ENCODE measurements at regions not wholly inside any gene's neighbourhood (a gene's known extent, or its start where the extent isn't known, plus 50 kb on each side); places are given as distances from the start of the nearest gene placed in this dataset.
"Not testable (repeated sequence)": the region's sequence is repeated elsewhere in the genome, so short reads cannot be mapped to it uniquely, and the experiment has no call there.

DNA sequence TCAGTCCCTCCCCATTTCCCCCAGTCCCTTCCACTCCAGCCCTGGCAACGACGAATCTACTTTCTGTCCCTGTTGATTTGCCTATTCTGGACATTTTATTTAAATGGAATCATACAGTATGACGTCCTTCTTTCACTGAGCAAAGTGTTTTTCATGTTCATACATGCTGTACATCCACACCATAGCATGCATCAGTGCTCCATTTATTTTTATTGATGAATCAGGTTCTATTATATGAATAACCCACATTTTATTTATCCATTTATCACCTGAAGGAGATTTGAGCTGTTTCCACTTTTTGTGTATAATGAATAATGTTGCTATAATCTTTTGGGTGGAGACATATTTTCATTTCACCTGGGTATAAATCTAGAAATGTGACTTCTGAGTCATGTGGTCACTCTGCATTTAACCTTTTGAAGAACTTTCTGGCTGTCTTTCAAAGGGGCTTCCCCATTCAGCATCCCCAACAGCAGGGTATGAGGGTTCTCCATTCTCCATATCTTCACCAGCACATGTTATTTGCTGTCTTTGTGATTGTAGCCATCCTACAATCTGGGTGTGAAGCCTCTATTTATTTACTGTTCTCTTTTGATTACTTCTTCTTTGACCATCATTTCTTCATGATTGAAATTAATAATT is 531.7 kb downstream of the ETS1 start:
- in situ Hi-C loops (cut with HindIII; ENCODE audit: low sequenced_read_pairs): no loop called here

DNA sequence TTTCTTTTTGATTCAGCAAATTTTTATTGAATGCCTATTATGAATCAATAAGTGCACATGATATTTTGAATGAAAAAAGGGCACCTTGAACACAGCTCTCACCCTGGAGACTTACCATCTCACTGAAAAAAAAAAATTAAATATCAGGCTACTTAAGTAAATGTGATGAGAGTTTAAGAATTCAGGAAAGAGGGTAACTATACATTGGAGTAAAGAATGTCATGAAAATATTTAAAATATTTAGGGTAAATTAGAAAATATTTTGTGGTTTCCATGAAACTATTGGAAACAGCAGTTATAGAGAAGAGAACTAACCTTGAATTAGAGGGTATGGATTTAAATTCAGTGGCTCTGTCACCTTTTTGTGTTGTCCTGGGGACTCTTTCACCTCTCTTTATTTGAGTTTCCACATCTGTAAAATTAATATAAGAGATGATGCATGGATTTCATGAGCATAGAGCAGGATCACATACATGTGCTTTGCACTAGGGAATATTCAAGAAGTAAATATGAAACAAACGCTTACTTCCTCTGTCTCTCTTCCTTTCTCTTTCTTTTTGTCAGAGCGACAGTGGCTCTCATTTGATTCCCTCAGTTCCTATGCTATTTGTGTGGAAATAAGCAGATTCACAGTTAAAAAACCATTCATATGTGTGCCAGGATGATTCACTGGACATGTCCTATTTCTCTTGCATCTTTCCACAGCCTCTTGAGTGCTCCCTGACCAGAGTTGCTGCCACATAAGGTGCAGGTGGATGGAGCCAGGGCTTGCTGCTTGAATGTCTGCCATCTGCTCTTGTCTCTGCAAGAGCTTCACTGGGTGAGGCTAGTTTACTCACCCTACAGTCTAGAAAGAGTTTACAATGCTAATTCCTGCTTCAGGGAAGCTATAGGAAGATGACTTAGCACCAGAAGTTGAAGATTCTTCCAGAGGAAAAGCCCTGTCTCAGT is 533.1 kb downstream of the ETS1 start:
- in situ Hi-C loops (cut with HindIII; ENCODE audit: low sequenced_read_pairs): no loop called here

- in situ Hi-C loops (cut with HindIII; ENCODE audit: low sequenced_read_pairs): no loop called here
Measured at GRCh38 chr11:128052912-128053641, 534.3 kb downstream of the ETS1 start.

DNA sequence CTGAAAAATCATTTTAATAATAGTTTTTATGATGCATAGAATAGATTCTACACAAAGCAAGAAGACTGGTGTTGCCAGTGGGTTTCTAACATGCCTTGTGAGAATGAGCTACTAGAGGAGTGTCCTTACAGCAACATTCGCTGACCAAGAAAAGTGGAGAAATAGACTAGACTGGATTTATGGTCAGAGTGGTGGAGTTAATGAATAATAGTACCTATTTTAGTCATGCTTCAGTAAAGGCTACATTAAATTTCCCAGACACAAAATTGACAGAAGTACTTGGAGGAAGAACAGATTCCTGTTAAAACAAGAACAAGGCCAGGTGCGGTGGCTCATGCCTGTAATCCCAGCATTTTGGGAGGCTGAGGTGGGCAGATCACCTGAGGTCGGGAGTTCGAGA is 539.2 kb downstream of the ETS1 start:
- in situ Hi-C loops (cut with HindIII; ENCODE audit: low sequenced_read_pairs): no loop called here

DNA sequence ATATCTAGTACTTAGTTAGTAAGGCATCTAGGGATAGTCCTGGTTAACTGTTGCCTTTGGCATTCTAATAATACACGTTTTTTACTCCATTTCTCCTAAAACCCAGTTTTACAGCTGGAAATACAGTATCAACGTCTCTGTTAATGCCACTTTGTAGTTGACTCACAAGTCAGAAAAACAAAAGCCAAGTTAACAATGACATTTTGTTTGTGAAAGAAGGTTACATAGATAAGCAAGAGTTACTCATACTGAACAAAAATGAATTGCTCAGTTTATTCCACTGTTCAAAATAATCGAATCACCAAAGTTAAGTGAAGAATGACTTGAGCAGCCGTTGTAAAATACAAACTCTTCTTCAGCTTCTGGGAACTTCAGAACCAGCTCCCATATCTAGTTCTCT is 540.3 kb downstream of the ETS1 start:
- in situ Hi-C loops (cut with HindIII; ENCODE audit: low sequenced_read_pairs): no loop called here

GRCh38 chr11:128046213-128046612 is 541.1 kb downstream of the ETS1 start:
- in situ Hi-C loops (cut with HindIII; ENCODE audit: low sequenced_read_pairs): no loop called here

GRCh38 chr11:128045094-128045725 is 542.1 kb downstream of the ETS1 start:
- in situ Hi-C loops (cut with HindIII; ENCODE audit: low sequenced_read_pairs): no loop called here

DNA sequence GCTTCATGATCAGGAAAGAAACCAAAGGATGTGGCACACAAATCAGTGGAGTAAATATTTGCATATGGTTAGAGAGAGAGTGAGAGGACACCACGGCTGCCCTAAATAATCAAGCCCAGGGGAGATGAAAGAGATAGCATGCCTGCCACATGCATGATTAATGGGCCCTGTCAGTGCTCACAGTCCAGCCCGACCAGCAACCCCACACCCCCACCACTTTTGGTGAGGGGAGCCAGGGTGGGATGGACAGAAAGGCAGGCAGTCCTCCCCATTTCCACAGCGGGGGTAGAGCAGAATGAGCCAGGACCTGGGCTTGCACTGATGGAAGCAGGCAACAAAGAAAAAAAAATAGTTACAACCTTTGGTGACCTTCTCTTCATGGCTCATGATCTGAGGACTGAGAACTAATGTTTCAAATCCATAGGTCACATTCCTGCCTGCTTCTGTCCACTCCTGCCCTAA is 545.0 kb downstream of the ETS1 start:
- in situ Hi-C loops (cut with HindIII; ENCODE audit: low sequenced_read_pairs): no loop called here

- in situ Hi-C loops (cut with HindIII; ENCODE audit: low sequenced_read_pairs): no loop called here
Measured at GRCh38 chr11:128040603-128041002, 546.8 kb downstream of the ETS1 start.

DNA sequence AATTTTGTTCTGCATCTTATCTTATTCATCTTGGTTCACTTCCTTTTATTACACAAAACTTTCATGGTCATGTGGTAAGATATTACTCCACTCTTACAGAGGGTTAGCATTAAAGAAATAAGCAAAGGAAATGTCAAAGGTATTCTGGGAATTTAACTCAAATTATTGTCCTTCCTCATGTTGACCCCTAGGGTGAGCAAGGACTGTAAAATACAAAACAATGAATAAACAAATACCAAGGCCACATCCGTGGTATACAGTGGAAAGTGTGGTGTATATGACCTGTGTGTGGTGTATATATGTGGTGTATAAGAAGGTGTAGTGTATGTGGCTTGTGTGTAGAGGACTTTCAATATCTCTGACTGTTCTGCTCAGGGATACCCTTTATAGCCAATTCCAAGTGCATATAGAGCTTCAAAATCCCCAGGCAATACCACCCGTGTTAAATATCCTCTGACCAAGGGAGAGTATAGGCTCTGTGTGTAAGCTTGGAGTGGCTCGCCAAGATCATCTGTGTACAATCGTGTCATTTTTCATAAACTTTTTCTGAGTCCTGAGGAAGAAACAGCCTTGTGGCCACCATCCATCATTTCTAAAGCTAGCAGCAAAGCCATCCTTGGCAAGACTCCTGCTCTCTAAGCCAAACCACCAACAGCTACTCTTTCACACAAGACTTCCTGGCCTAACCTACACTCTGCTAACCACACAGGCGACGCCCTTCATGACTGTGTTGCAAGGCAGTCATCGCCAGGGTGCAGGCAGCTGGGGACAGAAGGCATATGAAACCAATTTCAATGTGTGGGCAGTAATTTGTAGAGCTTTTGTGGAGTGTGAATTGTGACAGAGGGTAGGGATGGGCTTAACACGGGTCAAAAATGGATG is 548.0 kb downstream of the ETS1 start:
- in situ Hi-C loops (cut with HindIII; ENCODE audit: low sequenced_read_pairs): no loop called here

DNA sequence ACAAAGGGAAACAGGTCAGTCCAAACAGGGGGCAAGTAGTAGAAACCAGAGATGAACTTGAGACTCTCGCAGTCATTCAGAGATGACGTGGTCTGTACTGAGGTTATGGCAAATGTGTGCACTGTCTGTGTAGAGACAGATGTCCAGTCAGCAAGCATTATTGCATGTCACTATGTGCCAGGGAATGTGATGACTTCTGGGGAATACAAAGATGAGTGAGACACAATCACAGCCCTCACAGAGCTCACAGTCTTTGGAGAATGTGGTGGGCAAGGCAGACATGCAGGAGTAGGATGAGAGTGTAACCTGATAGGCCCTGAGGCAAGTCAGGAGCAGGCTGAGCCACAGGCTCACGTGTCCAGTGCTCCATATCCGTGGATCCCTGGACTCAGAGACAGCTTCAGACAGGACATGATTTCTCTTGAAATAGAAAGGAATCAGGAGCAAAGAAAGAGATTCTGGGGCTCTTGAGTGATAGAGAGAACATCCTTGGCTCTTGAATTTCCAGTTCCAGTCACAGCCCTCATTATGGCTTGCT is 550.7 kb downstream of the ETS1 start:
- in situ Hi-C loops (cut with HindIII; ENCODE audit: low sequenced_read_pairs): no loop called here

GRCh38 chr11:128036006-128036405 is 551.4 kb downstream of the ETS1 start:
- in situ Hi-C loops (cut with HindIII; ENCODE audit: low sequenced_read_pairs): no loop called here

- in situ Hi-C loops (cut with HindIII; ENCODE audit: low sequenced_read_pairs): not testable (repeated sequence)
Measured at GRCh38 chr11:128031538-128032134, 555.7 kb downstream of the ETS1 start.

GRCh38 chr11:128029219-128029722 is 558.1 kb downstream of the ETS1 start:
- in situ Hi-C loops (cut with HindIII; ENCODE audit: low sequenced_read_pairs): no loop called here

GRCh38 chr11:128026596-128026995 is 560.8 kb downstream of the ETS1 start:
- in situ Hi-C loops (cut with HindIII; ENCODE audit: low sequenced_read_pairs): no loop called here

DNA sequence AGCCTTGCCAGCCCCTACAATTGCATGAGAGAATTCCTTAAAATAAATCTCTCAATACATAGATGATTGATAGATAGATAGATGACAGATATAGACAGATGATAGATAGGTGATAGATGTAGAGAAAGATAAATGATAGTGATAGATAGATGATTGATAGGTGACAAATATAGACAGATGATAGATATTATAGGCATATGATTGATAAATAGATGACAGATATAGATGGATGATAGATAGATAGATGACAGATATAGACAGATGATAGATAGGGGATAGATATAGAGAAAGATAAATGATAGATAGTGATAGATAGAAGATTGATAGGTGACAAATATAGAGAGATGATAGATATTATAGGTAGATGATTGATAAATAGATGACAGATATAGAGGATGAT is 564.6 kb downstream of the ETS1 start:
- in situ Hi-C loops (cut with HindIII; ENCODE audit: low sequenced_read_pairs): no loop called here

DNA sequence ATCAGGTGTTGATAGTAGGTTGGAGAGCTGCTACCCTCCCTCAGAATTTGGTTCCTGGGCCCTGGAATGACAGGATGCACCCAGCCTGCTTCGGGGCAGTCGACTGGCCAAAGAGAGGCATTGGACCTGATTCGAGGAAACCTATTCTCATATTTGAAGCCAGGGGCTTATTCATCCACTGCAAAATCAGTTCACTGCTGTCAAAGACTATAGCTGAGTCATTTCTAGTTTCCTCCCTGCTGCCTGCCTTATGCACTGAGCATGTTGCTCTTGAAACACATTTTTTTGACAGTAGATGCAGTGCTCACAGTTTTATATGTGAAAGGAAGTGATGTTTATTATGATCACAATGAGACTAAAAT is 565.4 kb downstream of the ETS1 start:
- in situ Hi-C loops (cut with HindIII; ENCODE audit: low sequenced_read_pairs): no loop called here

GRCh38 chr11:128021349-128022006 is 565.9 kb downstream of the ETS1 start:
- in situ Hi-C loops (cut with HindIII; ENCODE audit: low sequenced_read_pairs): no loop called here

DNA sequence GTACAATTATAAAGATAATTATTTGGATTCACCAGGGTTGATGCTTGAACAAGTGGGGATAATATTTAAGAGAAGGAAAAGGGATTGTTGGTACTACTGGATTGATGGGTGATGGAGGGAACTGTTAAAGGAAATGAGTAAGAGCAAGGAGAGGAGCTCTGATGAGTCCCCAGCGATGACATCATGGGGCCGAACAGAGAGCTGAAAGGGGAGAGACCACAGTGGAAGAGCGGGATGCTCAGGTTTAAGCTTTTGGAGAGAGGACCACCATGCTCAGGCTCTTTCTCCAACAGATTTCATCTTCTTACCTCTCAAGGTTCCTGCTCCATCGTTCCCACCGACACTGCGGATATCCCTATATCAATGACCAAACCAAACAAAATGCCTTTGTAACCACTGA is 568.7 kb downstream of the ETS1 start:
- in situ Hi-C loops (cut with HindIII; ENCODE audit: low sequenced_read_pairs): no loop called here

Measured in DLD1 (cell line).